Progenitor cell of endocrine pancreas (in vitro differentiated cells): ENCODE measurements at regions not wholly inside any gene's neighbourhood (a gene's known extent, or its start where the extent isn't known, plus 50 kb on each side); places are given as distances from the start of the nearest gene placed in this dataset.
"Not testable (repeated sequence)": the region's sequence is repeated elsewhere in the genome, so short reads cannot be mapped to it uniquely, and the experiment has no call there.

Experiments
- DNase-seq: peaks from one replicate; pipeline ENCODE4 v3.0.0; 2021; ENCODE audit warnings: low spot score; ENCODE audit not compliant: unreplicated experiment
- H3K27ac Mint-ChIP-seq: 2 replicates; pipeline ENCODE4 v1.8.0; 2021; ENCODE audit warnings: mild to moderate bottlenecking, moderate library complexity, mixed read lengths
- H3K27me3 Mint-ChIP-seq: 2 replicates; pipeline ENCODE4 v1.8.0; 2021; ENCODE audit warnings: mixed read lengths
- H3K36me3 Mint-ChIP-seq: 2 replicates; pipeline ENCODE4 v1.8.0; 2022; ENCODE audit warnings: mixed read lengths; ENCODE audit not compliant: insufficient read depth
- H3K4me1 Mint-ChIP-seq: 2 replicates; pipeline ENCODE4 v1.8.0; 2021; ENCODE audit warnings: low read depth, mixed read lengths
- H3K4me3 Mint-ChIP-seq: 2 replicates; pipeline ENCODE4 v1.8.0; 2021; ENCODE audit warnings: low read depth, mild to moderate bottlenecking, moderate library complexity, mixed read lengths
- H3K9me3 Mint-ChIP-seq: 2 replicates; pipeline ENCODE4 v1.8.0; 2021; ENCODE audit warnings: low read depth, mixed read lengths
- CTCF ChIP-seq: fragments of 200-600 bp; sonication (generic); IDR thresholded peaks from one replicate; pipeline ENCODE4 v1.5.0; 2021; ENCODE audit warnings: antibody characterized with exemption, mild to moderate bottlenecking; ENCODE audit not compliant: unreplicated experiment

- Mint-ChIP-seq H3K27me3 (no peaks in the 10 kb centered on the region), H3K36me3 (no peaks in the 10 kb centered on the region), H3K4me1 (no peaks in the 10 kb centered on the region), H3K9me3 (peaks cover 4% of the 10 kb centered on the region), H3K27ac (no peak overlapping the region), H3K4me3 (no peak overlapping the region)
- no peak for TF ChIP-seq CTCF
- DNase-seq: no peak
Measured at GRCh38 chr3:82386647-82387046, 625.2 kb upstream of the GBE1 start.

- Mint-ChIP-seq H3K9me3 (peaks cover 4% of the 10 kb centered on the region), H3K27ac (no peak overlapping the region), H3K27me3 (no peaks in the 10 kb centered on the region), H3K4me3 (no peak overlapping the region), H3K4me1 (no peaks in the 10 kb centered on the region), H3K36me3 (no peaks in the 10 kb centered on the region)
- no peak for TF ChIP-seq CTCF
- no peak for DNase-seq
Measured at GRCh38 chr3:82384181-82384580, 622.7 kb upstream of the GBE1 start.

GRCh38 chr3:82382831-82383230 lies 621.4 kb upstream of the GBE1 start:
- no peak overlapping the region for H3K4me3 Mint-ChIP-seq
- H3K9me3 Mint-ChIP-seq: peaks cover 11% of the 10 kb centered on the region
- no peaks in the 10 kb centered on the region for H3K27me3 Mint-ChIP-seq
- no peak overlapping the region for H3K27ac Mint-ChIP-seq
- no peak for TF ChIP-seq CTCF
- no peaks in the 10 kb centered on the region for H3K4me1 Mint-ChIP-seq
- H3K36me3 Mint-ChIP-seq: no peaks in the 10 kb centered on the region
- DNase-seq: no peak

- peaks cover 32% of the 10 kb centered on the region for H3K9me3 Mint-ChIP-seq
Measured at GRCh38 chr3:82378392-82378791, 616.9 kb upstream of the GBE1 start.

GRCh38 chr3:82376883-82377282 lies 615.4 kb upstream of the GBE1 start:
- no peak for DNase-seq
- Mint-ChIP-seq H3K27me3 (no peaks in the 10 kb centered on the region), H3K27ac (no peak overlapping the region), H3K9me3 (peaks cover 37% of the 10 kb centered on the region), H3K4me3 (no peak overlapping the region), H3K36me3 (peaks cover 3% of the 10 kb centered on the region), H3K4me1 (no peaks in the 10 kb centered on the region)
- TF ChIP-seq CTCF: no peak

More at GRCh38 chr3:82378392-82378791, 616.9 kb upstream of the GBE1 start:
- no peak for TF ChIP-seq CTCF
- Mint-ChIP-seq H3K27me3 (no peaks in the 10 kb centered on the region), H3K36me3 (peaks cover 3% of the 10 kb centered on the region), H3K4me1 (no peaks in the 10 kb centered on the region), H3K27ac (no peak overlapping the region), H3K4me3 (no peak overlapping the region)
- DNase-seq: no peak

- H3K9me3 Mint-ChIP-seq: peaks cover 33% of the 10 kb centered on the region
- H3K36me3 Mint-ChIP-seq, H3K27ac Mint-ChIP-seq, H3K4me1 Mint-ChIP-seq, H3K27me3 Mint-ChIP-seq, DNase-seq, H3K4me3 Mint-ChIP-seq: not testable (repeated sequence)
Measured at GRCh38 chr3:82373833-82374232, 612.4 kb upstream of the GBE1 start.
